ENCODE measurements at regions not wholly inside any gene's neighbourhood (a gene's known extent, or its start where the extent isn't known, plus 50 kb on each side); places are given as distances from the start of the nearest gene placed in this dataset.

GRCh38 chr6:164159061-164159460 lies 744.5 kb downstream of the QKI start:
- TF ChIP-seq, protein P1, sequence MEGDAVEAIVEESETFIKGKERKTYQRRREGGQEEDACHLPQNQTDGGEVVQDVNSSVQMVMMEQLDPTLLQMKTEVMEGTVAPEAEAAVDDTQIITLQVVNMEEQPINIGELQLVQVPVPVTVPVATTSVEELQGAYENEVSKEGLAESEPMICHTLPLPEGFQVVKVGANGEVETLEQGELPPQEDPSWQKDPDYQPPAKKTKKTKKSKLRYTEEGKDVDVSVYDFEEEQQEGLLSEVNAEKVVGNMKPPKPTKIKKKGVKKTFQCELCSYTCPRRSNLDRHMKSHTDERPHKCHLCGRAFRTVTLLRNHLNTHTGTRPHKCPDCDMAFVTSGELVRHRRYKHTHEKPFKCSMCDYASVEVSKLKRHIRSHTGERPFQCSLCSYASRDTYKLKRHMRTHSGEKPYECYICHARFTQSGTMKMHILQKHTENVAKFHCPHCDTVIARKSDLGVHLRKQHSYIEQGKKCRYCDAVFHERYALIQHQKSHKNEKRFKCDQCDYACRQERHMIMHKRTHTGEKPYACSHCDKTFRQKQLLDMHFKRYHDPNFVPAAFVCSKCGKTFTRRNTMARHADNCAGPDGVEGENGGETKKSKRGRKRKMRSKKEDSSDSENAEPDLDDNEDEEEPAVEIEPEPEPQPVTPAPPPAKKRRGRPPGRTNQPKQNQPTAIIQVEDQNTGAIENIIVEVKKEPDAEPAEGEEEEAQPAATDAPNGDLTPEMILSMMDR (optimal IDR thresholded peaks at IDR 0.05 in 1 of 3, IDR thresholded peaks at IDR 0.05 in 1 of 3, conservative IDR thresholded peaks at IDR 0.05 in 1 of 3; ENCODE audit: extremely low read depth in 1 of 3, insufficient read depth in 2 of 3, low read length in 3 of 3) = no peak
- no peak for TF ChIP-seq EZH2 (IDR thresholded peaks at IDR 0.05; ENCODE audit: low read length)

Data from keratinocyte (primary cell).